ENCODE measurements at regions not wholly inside any gene's neighbourhood (a gene's known extent, or its start where the extent isn't known, plus 50 kb on each side); places are given as distances from the start of the nearest gene placed in this dataset.

DNA sequence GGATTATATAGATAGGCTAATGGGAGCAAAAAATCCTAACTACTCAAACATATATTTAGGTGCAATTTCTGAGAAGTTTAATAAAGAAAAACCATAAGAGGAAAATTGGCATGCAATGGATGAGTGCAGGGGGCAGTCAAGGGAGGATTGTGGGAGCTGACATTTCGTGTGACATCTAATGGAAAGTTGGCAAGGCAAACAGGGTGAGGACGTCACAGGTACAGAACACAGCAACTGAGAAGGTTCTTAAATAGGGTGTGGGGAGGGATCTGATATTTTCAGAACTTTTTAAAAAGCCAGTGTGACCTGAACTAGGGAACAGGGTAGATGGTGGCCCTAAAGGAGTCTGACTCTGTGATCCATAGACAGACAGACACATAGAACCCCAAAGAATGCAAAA lies 194.9 kb upstream of the GLI3 start:
- DNase-seq, result no peak

DNA sequence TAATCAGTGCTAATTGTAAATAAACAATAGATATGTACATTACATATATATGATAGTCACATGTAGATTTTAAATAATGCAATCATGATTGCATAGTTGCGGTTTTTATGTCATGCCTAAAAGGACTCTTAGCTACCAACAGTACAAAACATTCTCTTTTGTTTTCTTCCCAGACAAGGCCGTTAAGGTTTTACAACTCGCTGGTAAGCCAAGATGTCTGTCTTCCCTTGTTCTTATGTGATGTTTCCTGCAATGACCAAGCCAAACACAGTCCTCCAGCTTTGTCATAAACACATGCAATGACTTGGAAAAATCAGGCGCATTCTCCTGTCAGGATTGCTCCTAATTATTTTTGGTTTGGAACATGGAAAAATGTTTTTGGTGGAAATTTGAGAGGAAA lies 192.3 kb upstream of the GLI3 start:
- no peak for DNase-seq

GRCh38 chr7:42426163-42426562 lies 189.2 kb upstream of the GLI3 start:
- DNase-seq, result no peak

DNA sequence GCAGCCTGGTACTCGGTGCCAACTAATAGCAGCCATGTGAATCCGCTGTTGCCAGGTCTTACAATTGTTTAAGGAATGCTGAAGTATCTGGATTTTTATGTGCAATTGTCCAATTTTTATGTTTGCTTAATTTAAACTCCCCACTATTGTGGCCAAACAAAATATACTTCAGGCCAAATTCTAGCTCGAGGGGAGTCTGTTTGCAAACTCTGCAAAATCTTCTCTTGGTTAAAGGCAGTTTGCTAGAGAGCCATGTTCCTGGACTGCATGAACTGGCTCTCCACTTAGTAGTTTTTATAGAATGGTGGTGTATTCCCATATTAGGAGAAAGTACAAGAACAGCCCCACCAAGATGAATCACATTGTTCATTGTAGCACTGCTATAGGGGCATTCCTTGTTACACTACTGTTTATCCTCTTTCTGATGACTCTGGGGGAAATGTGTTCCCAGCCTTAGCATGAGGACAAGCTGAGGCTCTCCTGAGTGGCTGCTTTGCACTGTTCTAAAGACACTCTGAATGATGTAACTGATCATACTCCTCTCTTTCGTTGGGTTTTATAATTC lies 178.0 kb upstream of the GLI3 start:
- no peak for DNase-seq

GRCh38 chr7:42414028-42414427 lies 177.0 kb upstream of the GLI3 start:
- DNase-seq, result no peak

DNA sequence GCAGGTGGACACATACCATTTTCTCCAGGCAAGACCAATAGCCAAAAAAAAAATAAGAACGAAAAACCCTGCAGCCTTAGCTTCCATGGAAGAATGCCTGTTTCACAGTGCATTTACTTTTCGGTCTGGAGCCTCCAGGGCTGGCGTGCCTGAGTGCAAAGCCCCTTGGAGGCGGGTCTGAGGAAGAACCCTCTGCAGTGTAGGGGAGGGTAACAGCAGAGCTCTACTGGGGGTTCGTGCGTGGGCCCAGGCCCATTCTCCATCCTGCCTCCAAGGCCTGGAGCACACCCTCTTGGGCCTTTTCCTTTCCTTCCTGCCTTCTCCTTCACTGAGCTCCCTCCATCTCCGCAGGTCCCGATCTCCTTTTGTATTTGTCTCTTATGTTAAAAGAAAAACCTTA lies 172.3 kb upstream of the GLI3 start:
- no peak for DNase-seq

DNA sequence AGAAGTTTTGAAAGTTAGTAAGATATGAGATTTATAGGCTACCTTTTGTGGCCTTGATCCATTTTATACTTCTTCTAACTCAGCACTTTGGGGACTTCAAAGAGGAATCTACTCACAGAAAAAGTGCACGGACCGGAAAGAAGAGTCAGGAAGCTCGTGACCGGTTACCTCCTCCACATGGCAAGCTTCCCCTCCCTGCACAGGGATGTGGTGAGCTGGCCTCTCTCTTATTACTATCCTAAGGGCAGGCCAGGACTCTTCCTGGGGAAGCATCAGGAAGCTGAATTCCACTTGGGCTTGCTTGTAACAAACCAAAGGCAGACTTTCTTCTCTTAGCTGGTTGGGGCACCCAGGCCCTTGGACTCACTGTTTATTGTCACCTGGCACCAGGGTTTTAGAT lies 170.8 kb upstream of the GLI3 start:
- no peak for DNase-seq

GRCh38 chr7:42407021-42407710 lies 170.2 kb upstream of the GLI3 start:
- DNase-seq, result no peak

GRCh38 chr7:42406358-42406757 lies 169.3 kb upstream of the GLI3 start:
- DNase-seq, result no peak

DNA sequence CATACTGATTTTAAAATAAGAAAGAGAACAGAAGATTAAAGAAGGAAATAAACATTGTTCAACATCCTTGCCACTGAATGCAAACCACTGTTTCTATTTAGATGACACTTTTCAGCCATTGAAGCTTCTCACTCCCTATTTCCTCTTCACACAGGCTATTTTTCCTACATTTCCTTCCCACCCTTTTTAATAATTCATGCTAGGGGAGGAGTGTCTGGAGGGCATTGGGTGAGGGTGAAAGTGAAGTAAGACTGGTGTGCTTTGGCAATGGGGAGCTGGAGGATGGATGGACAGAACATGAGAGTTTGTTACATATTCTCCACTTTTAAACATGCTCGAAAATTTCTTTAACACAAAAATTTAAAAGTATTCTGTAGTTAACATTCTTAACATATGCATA lies 168.8 kb upstream of the GLI3 start:
- no peak for DNase-seq

GRCh38 chr7:42403831-42404230 lies 166.8 kb upstream of the GLI3 start:
- no peak for DNase-seq

- DNase-seq, result no peak
Observed at GRCh38 chr7:42400961-42401360, 164.0 kb upstream of the GLI3 start.

GRCh38 chr7:42400211-42400772 lies 163.3 kb upstream of the GLI3 start:
- DNase-seq, result no peak

GRCh38 chr7:42395607-42396006 lies 158.6 kb upstream of the GLI3 start:
- DNase-seq, result no peak

GRCh38 chr7:42392826-42393225 lies 155.8 kb upstream of the GLI3 start:
- no peak for DNase-seq

DNA sequence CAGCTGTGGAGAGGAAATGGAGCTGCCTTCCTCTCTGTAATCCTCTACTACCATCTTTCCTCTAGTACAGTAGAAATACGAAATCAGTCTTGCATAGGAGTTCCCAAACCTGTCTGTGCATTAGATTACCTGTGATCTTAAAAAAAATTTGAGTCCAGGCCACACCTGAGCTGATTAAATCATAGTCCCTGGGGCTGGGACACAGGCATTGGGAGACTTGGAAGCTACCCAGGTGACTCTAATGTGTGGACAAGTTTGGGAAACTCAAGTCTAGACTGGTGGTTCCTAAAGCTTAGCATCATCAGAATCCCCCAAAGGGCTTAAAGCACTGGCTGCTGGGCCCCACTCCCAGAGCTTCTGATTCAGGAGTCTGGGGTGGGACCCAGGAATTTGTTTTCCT lies 152.7 kb upstream of the GLI3 start:
- no peak for DNase-seq

DNA sequence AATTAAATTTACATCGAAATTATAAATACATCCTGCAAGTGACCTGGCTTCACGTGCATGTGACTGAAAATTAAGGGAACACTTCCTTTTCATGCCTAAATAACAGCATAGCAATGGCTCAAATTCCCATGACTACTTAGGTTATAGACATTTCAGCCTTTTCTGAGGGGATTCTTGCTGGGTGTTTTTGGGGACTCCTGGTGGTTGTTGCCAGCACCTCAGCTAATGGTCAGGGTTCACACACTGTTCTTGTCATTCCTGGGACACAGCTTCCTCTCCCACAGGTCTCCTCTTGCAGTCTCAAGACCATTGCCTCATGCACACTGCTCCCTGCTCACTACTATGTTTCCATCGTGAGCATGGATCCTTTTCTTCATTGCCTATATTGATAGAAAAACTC lies 148.9 kb upstream of the GLI3 start:
- DNase-seq, result no peak

GRCh38 chr7:42381161-42381560 lies 144.2 kb upstream of the GLI3 start:
- no peak for DNase-seq

DNA sequence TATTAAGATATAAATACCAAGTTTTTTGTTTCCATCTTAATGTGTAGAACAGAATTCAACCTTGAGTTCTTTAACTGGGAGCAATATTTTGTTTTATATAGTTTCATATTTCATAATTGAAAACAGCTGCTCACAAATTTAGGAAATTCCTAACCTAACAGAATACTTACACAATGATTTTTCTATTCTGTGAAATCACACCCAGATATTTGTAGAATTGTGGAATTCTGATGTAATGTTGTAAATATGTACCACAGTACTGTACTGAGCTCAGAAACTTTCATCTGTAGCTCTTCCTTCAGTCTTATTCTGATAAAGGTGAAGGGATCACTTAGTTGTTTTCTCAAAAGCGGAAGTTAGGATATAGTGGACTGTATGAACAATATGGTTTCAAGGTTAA lies 143.4 kb upstream of the GLI3 start:
- no peak for DNase-seq

GRCh38 chr7:42378149-42378548 lies 141.1 kb upstream of the GLI3 start:
- no peak for DNase-seq

- DNase-seq, result no peak
Observed at GRCh38 chr7:42373285-42373684, 136.3 kb upstream of the GLI3 start.

GRCh38 chr7:42372479-42372878 lies 135.5 kb upstream of the GLI3 start:
- DNase-seq, result no peak

DNA sequence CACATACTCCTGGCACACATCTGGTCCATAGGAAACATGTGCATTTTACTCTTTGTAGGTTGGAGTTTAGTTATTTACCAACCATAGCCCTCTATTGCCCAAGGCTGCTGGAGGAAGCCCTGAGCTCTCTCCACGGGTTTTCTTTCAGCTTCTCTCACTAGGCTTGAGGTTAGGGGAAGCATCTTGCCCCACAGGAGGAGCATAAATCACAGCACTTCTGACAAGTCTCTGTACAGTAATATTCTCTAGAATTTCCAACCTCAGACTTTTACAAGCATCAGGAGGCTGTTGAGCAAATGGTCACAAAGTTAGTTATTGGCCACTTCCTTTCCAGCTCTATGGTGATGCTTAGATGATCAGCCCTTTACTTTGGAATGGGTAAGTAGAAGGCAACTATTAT lies 122.9 kb upstream of the GLI3 start:
- DNase-seq, result no peak

DNA sequence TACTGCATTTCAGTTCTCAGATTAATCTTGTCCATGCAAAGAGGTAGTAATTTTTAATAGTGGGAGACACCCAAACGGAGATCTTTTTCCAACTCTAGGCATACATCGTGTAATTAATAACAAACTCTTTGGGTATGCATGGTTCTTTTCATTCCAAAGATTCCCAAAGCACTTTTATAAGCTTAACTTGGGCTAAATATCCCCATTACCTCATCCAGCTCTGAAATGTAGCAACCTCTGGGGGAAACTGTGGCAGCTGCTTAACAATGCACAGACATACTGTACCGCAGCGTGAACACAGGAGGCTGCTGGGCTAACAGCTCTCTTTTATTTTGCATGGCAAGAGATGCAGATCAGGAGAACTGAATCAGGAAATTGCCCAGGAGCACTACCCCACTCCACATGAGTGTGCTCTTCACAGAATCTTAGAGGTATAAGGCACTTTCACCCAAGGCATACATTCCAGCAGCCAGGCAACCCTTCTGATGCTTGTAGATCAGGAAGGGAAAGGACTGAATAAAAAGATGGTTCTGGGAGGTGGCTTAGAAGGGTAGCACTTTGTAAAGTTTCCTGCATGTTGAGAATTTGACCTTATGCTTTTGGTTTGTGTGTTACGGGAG lies 114.4 kb upstream of the GLI3 start:
- DNase-seq, result no peak
